HG02642 (cell line): ENCODE measurements at regions not wholly inside any gene's neighbourhood (a gene's known extent, or its start where the extent isn't known, plus 50 kb on each side); places are given as distances from the start of the nearest gene placed in this dataset.
"Not testable (repeated sequence)": the region's sequence is repeated elsewhere in the genome, so short reads cannot be mapped to it uniquely, and the experiment has no call there.

Experiments
- ATAC-seq: cut with Tn5 transposase; IDR thresholded peaks from one replicate; pipeline ENCODE4 v1.9.1; 2021; ENCODE audit warnings: mild to moderate bottlenecking; ENCODE audit not compliant: unreplicated experiment, poor library complexity

GRCh38 chr10:7108141-7108540 is 302.7 kb downstream of the SFMBT2 start:
- no peak for ATAC-seq

- ATAC-seq, result no peak
Observed at GRCh38 chr10:7107285-7107684, 303.5 kb downstream of the SFMBT2 start.

DNA sequence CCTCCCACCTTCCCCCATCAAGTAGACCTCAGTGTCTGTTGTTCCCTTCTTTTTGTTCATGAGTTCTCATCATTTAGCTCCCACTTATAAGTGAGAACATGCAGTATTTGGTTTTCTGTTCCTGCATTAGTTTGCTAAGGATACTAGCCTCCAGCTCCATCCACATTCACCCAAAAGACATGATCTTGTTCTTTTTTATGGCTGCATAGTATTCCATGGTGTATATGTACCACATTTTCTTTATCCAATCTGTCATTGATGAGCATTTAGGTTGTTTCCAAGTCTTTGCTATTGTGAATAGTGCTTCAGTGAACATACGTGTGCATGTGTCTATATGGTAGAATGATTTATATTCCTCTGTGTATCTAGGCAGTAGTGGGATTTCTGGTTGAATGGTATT is 306.5 kb downstream of the SFMBT2 start:
- ATAC-seq, result not testable (repeated sequence)

DNA sequence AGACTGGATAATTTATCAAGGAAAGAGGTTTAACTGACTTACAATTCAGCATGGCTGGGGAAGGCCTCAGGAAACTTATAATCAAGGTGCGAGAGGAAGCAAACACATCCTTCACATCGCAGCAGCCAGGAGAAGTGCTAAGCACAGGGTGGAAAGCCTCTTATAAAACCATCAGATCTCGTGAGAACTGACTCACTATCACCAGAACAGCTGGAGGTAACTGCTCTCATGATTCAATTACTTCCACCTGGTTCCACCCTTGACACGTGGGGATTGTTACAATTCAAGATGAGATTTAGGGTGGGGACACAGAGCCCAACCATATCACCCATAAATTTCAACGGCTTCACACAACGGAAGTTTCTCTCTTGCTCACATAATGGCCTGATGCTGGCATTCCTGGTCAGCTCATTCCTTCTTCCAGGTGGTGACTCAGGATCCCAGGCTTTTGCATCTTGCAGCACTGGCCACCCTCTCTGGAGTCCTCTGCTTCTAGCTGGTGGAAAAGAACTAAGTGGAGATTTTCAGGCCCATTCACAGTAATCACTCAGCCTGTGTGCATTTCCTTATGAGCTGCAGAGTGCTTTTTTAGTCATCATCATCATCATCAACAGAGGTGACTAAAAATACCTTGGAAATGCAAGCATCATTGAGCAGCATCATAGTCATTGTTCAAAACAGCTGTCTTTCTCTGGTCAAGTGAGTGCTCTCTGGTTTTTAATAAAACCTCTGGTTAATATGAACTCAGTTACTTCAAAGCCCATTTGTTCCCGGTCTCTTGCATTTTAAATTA is 308.1 kb downstream of the SFMBT2 start:
- ATAC-seq, result peak; percentile 52

GRCh38 chr10:7102084-7102483 is 308.8 kb downstream of the SFMBT2 start:
- no peak for ATAC-seq

GRCh38 chr10:7101451-7101850 is 309.4 kb downstream of the SFMBT2 start:
- ATAC-seq, result no peak

GRCh38 chr10:7100032-7100702 is 310.7 kb downstream of the SFMBT2 start:
- no peak for ATAC-seq

DNA sequence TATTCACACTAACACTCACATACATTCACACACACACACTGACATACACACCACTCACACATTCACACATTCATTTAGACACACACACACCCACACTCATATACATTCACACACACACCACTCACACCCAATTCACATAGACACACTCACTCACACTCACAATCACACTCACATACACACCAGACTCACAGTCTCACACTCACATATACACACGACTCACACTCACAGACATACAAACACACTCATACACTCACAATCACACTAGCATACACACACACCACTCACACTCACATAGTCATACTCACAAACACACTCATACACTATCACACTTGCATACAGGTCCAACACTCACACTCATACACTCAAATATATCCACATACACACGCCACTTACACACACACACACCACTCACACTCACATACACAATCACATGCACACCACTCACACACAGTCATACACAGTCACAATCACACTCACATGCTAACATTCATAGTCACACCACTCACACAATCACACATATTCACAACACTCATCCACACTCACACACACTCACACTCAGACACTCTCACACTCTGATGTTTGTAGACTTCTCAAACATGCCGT is 312.6 kb downstream of the SFMBT2 start:
- no peak for ATAC-seq

GRCh38 chr10:7094781-7095180 is 316.1 kb downstream of the SFMBT2 start:
- ATAC-seq, result no peak

- no peak for ATAC-seq
Observed at GRCh38 chr10:7093368-7093767, 317.5 kb downstream of the SFMBT2 start.

GRCh38 chr10:7092603-7093002 is 318.2 kb downstream of the SFMBT2 start:
- ATAC-seq, result no peak

DNA sequence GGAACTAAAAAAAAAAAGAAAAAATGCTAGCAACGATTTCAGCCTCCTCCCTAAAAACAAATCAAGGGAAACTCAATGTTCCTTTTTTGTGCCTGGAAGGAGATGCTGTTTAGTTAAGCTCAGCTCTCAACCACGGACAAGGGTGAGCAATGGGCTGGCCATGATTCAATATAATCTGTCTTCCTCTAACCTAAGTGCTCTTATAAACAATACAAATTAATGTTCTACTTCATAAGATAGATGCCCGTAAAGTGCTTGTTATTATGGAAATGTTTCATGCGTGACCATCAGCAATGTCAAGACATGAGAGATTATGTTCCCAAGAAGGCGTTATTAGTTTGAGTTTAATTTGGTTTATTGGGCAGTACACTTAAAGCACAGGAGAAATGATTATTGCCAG is 320.3 kb downstream of the SFMBT2 start:
- no peak for ATAC-seq

GRCh38 chr10:7085913-7086589 is 324.8 kb downstream of the SFMBT2 start:
- no peak for ATAC-seq

- ATAC-seq, result no peak
Observed at GRCh38 chr10:7085147-7085912, 325.5 kb downstream of the SFMBT2 start.

GRCh38 chr10:7084280-7085005 is 326.4 kb downstream of the SFMBT2 start:
- ATAC-seq, result no peak

- no peak for ATAC-seq
Observed at GRCh38 chr10:7082967-7083366, 327.9 kb downstream of the SFMBT2 start.

GRCh38 chr10:7077880-7078279 is 333.0 kb downstream of the SFMBT2 start:
- no peak for ATAC-seq

DNA sequence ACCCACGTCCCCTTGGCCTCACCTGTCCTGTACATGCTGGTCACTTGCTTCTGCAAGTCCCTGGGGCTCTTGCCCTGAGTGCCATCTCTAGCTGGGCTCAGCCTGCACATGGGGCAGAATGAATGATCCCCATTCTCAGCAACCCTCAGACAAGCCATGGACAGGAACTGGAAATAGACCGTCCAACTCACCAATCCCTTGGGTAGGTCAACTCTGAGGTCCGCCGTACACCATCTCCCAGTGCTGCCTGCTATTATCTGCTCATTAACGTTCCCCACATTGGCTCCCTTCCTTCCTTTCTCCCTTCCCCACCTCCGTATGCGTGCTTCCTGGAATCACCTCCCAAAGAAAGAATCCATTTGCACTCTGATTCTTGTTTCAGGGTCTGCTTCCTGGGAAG is 335.0 kb downstream of the SFMBT2 start:
- no peak for ATAC-seq

DNA sequence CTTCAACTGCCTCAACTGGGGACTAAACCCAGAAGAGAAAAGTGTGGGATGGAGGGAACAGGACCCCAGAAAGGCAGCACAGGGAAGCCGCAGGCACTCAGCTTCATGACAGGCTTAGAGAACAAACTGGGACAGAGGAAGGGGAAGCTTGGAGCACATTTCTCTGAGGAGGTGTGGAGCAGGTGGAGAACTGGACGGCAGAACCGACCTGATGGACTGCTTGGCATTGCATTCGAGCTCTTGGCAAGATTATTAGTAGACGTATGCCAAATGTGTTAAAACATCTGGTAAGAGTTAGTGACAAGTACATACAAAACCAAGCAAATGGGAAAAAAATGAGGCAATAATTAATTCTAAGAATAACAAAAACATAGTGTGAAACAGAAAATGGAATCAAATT is 335.7 kb downstream of the SFMBT2 start:
- no peak for ATAC-seq

DNA sequence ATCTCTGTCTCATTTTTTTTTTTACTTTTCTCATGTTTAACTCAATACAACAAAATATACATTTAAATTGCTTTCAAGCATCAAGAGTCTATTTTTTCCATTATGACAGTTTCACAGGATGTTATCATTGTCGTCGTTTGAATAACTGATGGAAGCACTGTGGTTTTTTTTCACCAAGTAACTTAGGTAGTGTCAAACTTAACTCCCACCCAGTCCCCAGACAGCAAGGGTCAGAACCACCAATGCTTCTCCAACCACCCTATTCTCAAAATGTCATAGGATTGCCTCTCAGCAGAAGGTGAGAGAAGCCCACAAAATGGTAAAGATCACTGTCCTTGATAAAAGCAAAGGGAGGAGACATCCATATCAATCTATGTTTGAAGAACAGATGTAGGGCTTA is 339.4 kb downstream of the SFMBT2 start:
- ATAC-seq, result no peak
